NK-92 treated with Interleukin-12 subunit alpha and Interleukin-12 subunit beta, amount 100 ng/mL, for 24 hours (cell line): ENCODE measurements at regions not wholly inside any gene's neighbourhood (a gene's known extent, or its start where the extent isn't known, plus 50 kb on each side); places are given as distances from the start of the nearest gene placed in this dataset.
A peak's percentile ranks its signal among the peaks of the same experiment; 100 is the strongest.

ENCODE experiments used
- DNase-seq: peaks from one replicate; lab custom pipeline; 2025; lab: John Stamatoyannopoulos, UW

GRCh38 chr14:22415605-22415959 is 173.4 kb downstream of the DAD1 start:
- no peak for DNase-seq

- DNase-seq: no peak
Observed at GRCh38 chr14:22414876-22415604, 174.0 kb downstream of the DAD1 start.

- no peak for DNase-seq
Observed at GRCh38 chr14:22412926-22413411, 176.1 kb downstream of the DAD1 start.

- no peak for DNase-seq
Observed at GRCh38 chr14:22411398-22412055, 177.5 kb downstream of the DAD1 start.

GRCh38 chr14:22410497-22410896 is 178.5 kb downstream of the DAD1 start:
- DNase-seq: no peak

- DNase-seq: no peak
Observed at GRCh38 chr14:22409006-22409405, 180.0 kb downstream of the DAD1 start.

- DNase-seq: no peak
Observed at GRCh38 chr14:22408547-22408946, 180.5 kb downstream of the DAD1 start.

GRCh38 chr14:22407033-22407432 is 182.0 kb downstream of the DAD1 start:
- DNase-seq: no peak

- no peak for DNase-seq
Observed at GRCh38 chr14:22405201-22405600, 183.8 kb downstream of the DAD1 start.

- DNase-seq: no peak
Observed at GRCh38 chr14:22403296-22403695, 185.7 kb downstream of the DAD1 start.

- no peak for DNase-seq
Observed at GRCh38 chr14:22400655-22401259, 188.3 kb downstream of the DAD1 start.

- no peak for DNase-seq
Observed at GRCh38 chr14:22399776-22400175, 189.2 kb downstream of the DAD1 start.

- no peak for DNase-seq
Observed at GRCh38 chr14:22397221-22397737, 191.7 kb downstream of the DAD1 start.

- DNase-seq: no peak
Observed at GRCh38 chr14:22395803-22396202, 193.2 kb downstream of the DAD1 start.

GRCh38 chr14:22394616-22395015 is 194.4 kb downstream of the DAD1 start:
- no peak for DNase-seq

- no peak for DNase-seq
Observed at GRCh38 chr14:22393796-22394195, 195.2 kb downstream of the DAD1 start.

- DNase-seq: peak; percentile 34
Observed at GRCh38 chr14:22391908-22392565, 197.0 kb downstream of the DAD1 start.

GRCh38 chr14:22390824-22391461 is 198.1 kb downstream of the DAD1 start:
- DNase-seq: no peak

GRCh38 chr14:22390195-22390594 is 198.8 kb downstream of the DAD1 start:
- no peak for DNase-seq

- DNase-seq: no peak
Observed at GRCh38 chr14:22388669-22389595, 200.1 kb downstream of the DAD1 start.

GRCh38 chr14:22387776-22388241 is 201.2 kb downstream of the DAD1 start:
- no peak for DNase-seq
